MM.1S (cell line): ENCODE measurements at regions not wholly inside any gene's neighbourhood (a gene's known extent, or its start where the extent isn't known, plus 50 kb on each side); places are given as distances from the start of the nearest gene placed in this dataset.

Experiments
- CTCF ChIP-seq: fragments of 300-600 bp; sonication (generic); IDR thresholded peaks from 2 replicates; pipeline ENCODE4 v1.5.1; 2016; ENCODE audit warnings: antibody characterized with exemption, low read length, mixed read lengths
- EZH2 ChIP-seq: fragments of 300-600 bp; sonication (generic); optimal IDR thresholded peaks from 2 replicates; pipeline ENCODE3; 2017; ENCODE audit warnings: low read depth, mild to moderate bottlenecking, antibody characterized with exemption, low read length, mixed read lengths

- no peak for TF ChIP-seq EZH2
- TF ChIP-seq CTCF = no peak
Measured at GRCh38 chr13:38086721-38087120, 217.1 kb upstream of the TRPC4 start.
